ENCODE measurements at regions not wholly inside any gene's neighbourhood (a gene's known extent, or its start where the extent isn't known, plus 50 kb on each side); places are given as distances from the start of the nearest gene placed in this dataset.

DNA sequence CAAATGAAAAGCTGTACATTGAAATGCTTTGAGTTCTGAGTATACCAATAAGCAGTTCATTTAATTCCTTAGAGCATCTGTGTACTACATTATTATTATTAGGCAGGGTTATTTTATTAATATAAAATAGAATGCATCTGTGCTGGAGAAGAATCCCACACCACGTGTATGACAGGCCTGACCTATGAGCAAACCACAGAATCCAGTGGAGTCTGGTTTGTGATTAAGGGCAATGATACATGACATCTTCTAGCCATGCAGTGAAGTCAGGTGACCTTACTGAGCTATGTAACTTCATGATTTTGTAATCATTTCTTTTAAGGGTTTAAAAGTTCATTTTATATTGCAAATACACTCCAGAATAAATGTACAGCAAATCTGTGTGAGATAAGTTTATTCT is 1165.0 kb upstream of the TENM3 start:
- TF ChIP-seq, protein P1, sequence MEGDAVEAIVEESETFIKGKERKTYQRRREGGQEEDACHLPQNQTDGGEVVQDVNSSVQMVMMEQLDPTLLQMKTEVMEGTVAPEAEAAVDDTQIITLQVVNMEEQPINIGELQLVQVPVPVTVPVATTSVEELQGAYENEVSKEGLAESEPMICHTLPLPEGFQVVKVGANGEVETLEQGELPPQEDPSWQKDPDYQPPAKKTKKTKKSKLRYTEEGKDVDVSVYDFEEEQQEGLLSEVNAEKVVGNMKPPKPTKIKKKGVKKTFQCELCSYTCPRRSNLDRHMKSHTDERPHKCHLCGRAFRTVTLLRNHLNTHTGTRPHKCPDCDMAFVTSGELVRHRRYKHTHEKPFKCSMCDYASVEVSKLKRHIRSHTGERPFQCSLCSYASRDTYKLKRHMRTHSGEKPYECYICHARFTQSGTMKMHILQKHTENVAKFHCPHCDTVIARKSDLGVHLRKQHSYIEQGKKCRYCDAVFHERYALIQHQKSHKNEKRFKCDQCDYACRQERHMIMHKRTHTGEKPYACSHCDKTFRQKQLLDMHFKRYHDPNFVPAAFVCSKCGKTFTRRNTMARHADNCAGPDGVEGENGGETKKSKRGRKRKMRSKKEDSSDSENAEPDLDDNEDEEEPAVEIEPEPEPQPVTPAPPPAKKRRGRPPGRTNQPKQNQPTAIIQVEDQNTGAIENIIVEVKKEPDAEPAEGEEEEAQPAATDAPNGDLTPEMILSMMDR (IDR thresholded peaks at IDR 0.05; ENCODE audit: insufficient read depth, low read length) = no peak
- TF ChIP-seq, protein P2, sequence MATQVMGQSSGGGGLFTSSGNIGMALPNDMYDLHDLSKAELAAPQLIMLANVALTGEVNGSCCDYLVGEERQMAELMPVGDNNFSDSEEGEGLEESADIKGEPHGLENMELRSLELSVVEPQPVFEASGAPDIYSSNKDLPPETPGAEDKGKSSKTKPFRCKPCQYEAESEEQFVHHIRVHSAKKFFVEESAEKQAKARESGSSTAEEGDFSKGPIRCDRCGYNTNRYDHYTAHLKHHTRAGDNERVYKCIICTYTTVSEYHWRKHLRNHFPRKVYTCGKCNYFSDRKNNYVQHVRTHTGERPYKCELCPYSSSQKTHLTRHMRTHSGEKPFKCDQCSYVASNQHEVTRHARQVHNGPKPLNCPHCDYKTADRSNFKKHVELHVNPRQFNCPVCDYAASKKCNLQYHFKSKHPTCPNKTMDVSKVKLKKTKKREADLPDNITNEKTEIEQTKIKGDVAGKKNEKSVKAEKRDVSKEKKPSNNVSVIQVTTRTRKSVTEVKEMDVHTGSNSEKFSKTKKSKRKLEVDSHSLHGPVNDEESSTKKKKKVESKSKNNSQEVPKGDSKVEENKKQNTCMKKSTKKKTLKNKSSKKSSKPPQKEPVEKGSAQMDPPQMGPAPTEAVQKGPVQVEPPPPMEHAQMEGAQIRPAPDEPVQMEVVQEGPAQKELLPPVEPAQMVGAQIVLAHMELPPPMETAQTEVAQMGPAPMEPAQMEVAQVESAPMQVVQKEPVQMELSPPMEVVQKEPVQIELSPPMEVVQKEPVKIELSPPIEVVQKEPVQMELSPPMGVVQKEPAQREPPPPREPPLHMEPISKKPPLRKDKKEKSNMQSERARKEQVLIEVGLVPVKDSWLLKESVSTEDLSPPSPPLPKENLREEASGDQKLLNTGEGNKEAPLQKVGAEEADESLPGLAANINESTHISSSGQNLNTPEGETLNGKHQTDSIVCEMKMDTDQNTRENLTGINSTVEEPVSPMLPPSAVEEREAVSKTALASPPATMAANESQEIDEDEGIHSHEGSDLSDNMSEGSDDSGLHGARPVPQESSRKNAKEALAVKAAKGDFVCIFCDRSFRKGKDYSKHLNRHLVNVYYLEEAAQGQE (IDR thresholded peaks at IDR 0.05; ENCODE audit: insufficient replicate concordance, low read depth) = no peak
- no peak for TF ChIP-seq GABPA (IDR thresholded peaks at IDR 0.05; ENCODE audit: low read depth)
- TF ChIP-seq POLR2AphosphoS5 (IDR thresholded peaks at IDR 0.05; ENCODE audit: low read depth) = no peak

Data from HL-60 (cell line).